SU-DHL-6 (cell line): ENCODE measurements at regions not wholly inside any gene's neighbourhood (a gene's known extent, or its start where the extent isn't known, plus 50 kb on each side); places are given as distances from the start of the nearest gene placed in this dataset.

Experiments used
- H2AFZ ChIP-seq: fragments of 200-600 bp; sonication (generic); 2 replicates; pipeline ENCODE4 v1.6.1; 2014; ENCODE audit warnings: low read depth, mild to moderate bottlenecking, moderate library complexity, mixed read lengths, antibody characterized with exemption, low read length; ENCODE audit not compliant: severe bottlenecking
- H3F3A ChIP-seq: fragments of 200-600 bp; shearing (Covaris generic); 2 replicates; pipeline ENCODE4 v1.6.0; 2016; ENCODE audit warnings: antibody characterized with exemption, mild to moderate bottlenecking; ENCODE audit not compliant: insufficient read depth
- H3K27ac ChIP-seq: fragments of 200-600 bp; sonication (generic); 2 replicates; pipeline ENCODE4 v1.5.1; 2016; ENCODE audit warnings: low read depth, mild to moderate bottlenecking, low read length, moderate library complexity, mixed read lengths
- H3K27me3 ChIP-seq: fragments of 200-600 bp; sonication (generic), shearing (Covaris generic); 2 replicates; pipeline ENCODE4 v1.6.0; 2014; ENCODE audit warnings: mild to moderate bottlenecking, low read length
- H3K36me3 ChIP-seq: fragments of 200-600 bp; sonication (generic); 2 replicates; pipeline ENCODE4 v1.6.1; 2014; ENCODE audit warnings: mild to moderate bottlenecking, low read length, mixed read lengths
- H3K4me2 ChIP-seq: fragments of 300-600, 200-600 bp; shearing (Covaris generic), sonication (generic); 2 replicates; pipeline ENCODE4 v1.6.0; 2014; ENCODE audit warnings: low read length, low read depth, mild to moderate bottlenecking; ENCODE audit not compliant: poor library complexity, severe bottlenecking
- H3K4me3 ChIP-seq: fragments of 200-600 bp; sonication (generic); 2 replicates; pipeline ENCODE4 v1.5.1; 2014; ENCODE audit warnings: antibody characterized with exemption, low read length, mild to moderate bottlenecking, mixed read lengths; ENCODE audit not compliant: insufficient read depth, poor library complexity, severe bottlenecking
- H3K79me2 ChIP-seq: fragments of 200-600 bp; sonication (generic); 2 replicates; pipeline ENCODE4 v1.6.1; 2014; ENCODE audit warnings: mild to moderate bottlenecking, low read length, moderate library complexity; ENCODE audit not compliant: insufficient read depth
- H3K9ac ChIP-seq: fragments of 200-600 bp; sonication (generic); 2 replicates; pipeline ENCODE4 v1.7.0; 2014; ENCODE audit warnings: mild to moderate bottlenecking, low read length
- H3K9me2 ChIP-seq: fragments of 200-600 bp; sonication (generic); replicated peaks from 2 replicates; pipeline ENCODE4 v1.6.1; 2014; ENCODE audit warnings: low read length; ENCODE audit not compliant: insufficient read depth
- H3K9me3 ChIP-seq: fragments of 200-600 bp; sonication (generic); 2 replicates; pipeline ENCODE4 v1.6.1; 2014; ENCODE audit warnings: low read length, mixed read lengths; ENCODE audit not compliant: insufficient read depth
- H4K20me1 ChIP-seq: fragments of 200-600 bp; sonication (generic); 2 replicates; pipeline ENCODE4 v1.6.1; 2014; ENCODE audit warnings: low read depth, mild to moderate bottlenecking, antibody characterized with exemption, low read length, moderate library complexity, mixed read lengths
- EZH2phosphoT487 ChIP-seq: fragments of 200-600 bp; sonication (generic), shearing (Covaris generic); conservative IDR thresholded peaks from 2 replicates; pipeline ENCODE4 v1.6.1; 2018; ENCODE audit warnings: mild to moderate bottlenecking, antibody characterized with exemption, low read length, moderate library complexity, mixed read lengths
- TF ChIP-seq, protein P1 (sequence below): fragments of 200-600 bp; sonication (generic); IDR thresholded peaks from one replicate; pipeline ENCODE4 v1.5.1; 2017; ENCODE audit warnings: antibody characterized with exemption, mild to moderate bottlenecking, low read length, moderate library complexity; ENCODE audit not compliant: insufficient read depth, poor library complexity, severe bottlenecking

DNA sequence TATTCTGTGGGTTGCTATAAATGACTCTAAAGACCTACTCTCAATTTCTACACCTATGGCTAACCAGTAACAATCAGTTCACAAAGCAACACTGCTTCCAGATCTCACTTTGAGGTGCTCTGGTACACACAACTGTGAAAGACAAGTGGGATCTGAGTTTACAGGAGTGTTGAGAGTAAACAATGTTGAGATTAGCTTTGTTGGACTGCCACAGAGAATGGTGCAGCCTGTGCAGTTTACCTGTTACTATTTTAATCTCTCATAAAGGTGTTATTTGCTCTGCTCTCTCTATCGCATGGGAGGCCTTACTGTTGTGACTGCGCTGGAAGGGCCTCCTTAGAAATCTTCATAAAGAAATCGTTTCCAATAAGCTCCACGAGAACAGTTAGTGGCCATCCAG lies 112.0 kb downstream of the SOX2 start:
- H4K20me1 ChIP-seq, result no peaks in the 10 kb centered on the region

DNA sequence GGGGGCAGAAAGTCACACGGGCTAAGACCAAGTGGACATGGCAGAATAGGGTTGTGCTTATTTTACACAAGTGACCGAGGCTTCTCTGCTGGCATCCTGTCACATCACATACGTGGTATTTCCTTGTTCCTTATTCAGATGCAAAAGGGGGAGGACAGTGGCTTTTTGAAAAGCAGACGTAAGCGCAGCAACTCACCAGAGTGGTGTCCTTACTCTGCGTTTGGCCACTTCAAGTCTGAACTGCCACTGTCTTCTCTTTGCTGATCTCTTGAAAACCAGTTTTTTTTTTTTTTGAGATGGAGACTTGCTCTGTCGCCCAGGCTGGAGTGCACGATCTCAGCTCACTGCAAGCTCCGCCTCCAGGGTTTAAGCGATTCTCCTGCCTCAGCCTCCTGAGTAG lies 113.2 kb downstream of the SOX2 start:
- no peak for TF ChIP-seq EZH2phosphoT487
- TF ChIP-seq, protein P1, sequence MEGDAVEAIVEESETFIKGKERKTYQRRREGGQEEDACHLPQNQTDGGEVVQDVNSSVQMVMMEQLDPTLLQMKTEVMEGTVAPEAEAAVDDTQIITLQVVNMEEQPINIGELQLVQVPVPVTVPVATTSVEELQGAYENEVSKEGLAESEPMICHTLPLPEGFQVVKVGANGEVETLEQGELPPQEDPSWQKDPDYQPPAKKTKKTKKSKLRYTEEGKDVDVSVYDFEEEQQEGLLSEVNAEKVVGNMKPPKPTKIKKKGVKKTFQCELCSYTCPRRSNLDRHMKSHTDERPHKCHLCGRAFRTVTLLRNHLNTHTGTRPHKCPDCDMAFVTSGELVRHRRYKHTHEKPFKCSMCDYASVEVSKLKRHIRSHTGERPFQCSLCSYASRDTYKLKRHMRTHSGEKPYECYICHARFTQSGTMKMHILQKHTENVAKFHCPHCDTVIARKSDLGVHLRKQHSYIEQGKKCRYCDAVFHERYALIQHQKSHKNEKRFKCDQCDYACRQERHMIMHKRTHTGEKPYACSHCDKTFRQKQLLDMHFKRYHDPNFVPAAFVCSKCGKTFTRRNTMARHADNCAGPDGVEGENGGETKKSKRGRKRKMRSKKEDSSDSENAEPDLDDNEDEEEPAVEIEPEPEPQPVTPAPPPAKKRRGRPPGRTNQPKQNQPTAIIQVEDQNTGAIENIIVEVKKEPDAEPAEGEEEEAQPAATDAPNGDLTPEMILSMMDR, result no peak
- Histone ChIP-seq H4K20me1 (no peaks in the 10 kb centered on the region), H3K27ac (no peak overlapping the region), H3K4me3 (no peak overlapping the region), H3K4me2 (no peak overlapping the region), H3K36me3 (no peaks in the 10 kb centered on the region), H3K9me2 (no peaks in the 10 kb centered on the region), H3F3A (no peaks in the 10 kb centered on the region), H3K9me3 (no peaks in the 10 kb centered on the region), H2AFZ (no peak overlapping the region), H3K79me2 (no peaks in the 10 kb centered on the region), H3K27me3 (no peaks in the 10 kb centered on the region), H3K9ac (no peak overlapping the region)

More for the DNA sequence above, 112.0 kb downstream of the SOX2 start:
- Histone ChIP-seq H3K9me2 (no peaks in the 10 kb centered on the region), H2AFZ (no peak overlapping the region), H3K36me3 (no peaks in the 10 kb centered on the region), H3K79me2 (no peaks in the 10 kb centered on the region), H3K9ac (no peak overlapping the region), H3K4me2 (no peak overlapping the region), H3K9me3 (no peaks in the 10 kb centered on the region), H3K27ac (no peak overlapping the region), H3F3A (no peaks in the 10 kb centered on the region), H3K4me3 (no peak overlapping the region), H3K27me3 (no peaks in the 10 kb centered on the region)
- no peak for TF ChIP-seq EZH2phosphoT487
- TF ChIP-seq, protein P1, result no peak

DNA sequence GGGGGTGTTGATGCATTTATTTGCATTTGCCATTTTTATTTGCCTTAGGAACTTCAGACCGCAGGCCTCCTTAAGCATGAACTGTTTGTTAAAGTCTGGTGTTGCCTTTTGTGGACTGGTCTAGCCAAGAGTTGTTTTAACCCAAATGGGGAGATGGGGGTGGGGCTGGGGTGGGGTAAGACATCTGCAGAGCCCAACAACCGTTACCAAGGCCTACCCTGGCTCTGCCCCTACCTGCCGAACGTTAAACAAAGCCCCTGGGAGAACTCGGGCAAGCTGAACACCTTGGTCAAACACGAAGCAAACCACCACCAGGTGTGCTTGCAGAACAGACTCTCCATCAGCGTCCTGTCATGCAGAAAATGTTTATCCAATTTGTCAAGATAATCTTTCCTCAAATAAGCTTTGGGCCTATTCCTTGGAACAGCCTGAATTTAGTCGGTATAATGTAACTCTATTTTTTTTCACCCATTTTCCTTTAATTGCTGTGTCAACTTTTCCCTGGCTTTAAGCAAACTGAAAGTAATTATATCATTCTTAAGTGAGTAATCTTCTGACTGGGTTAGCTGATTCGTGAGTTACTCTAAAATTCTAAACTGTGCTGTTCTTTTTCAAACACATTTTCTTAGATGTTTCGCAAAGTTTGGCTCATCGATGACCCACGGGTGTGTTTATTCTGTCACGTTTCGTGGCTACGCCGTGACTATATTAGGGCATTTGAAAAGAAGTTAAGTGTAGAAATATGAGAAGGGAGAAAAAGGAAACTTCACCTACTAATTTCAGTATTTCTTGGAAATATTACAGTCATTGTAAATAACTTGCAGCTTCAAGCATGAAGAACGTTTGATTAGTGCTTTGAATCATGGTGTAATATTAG lies 127.6 kb downstream of the SOX2 start:
- H4K20me1 ChIP-seq, result no peaks in the 10 kb centered on the region
- no peak overlapping the region for H3K4me3 ChIP-seq
- H3K27me3 ChIP-seq, result no peaks in the 10 kb centered on the region
- TF ChIP-seq, protein P1, result no peak
- TF ChIP-seq EZH2phosphoT487, result no peak
- no peaks in the 10 kb centered on the region for H3F3A ChIP-seq
- no peak overlapping the region for H2AFZ ChIP-seq
- no peaks in the 10 kb centered on the region for H3K9me3 ChIP-seq
- H3K27ac ChIP-seq, result no peak overlapping the region
- H3K9me2 ChIP-seq, result no peaks in the 10 kb centered on the region
- H3K9ac ChIP-seq, result no peak overlapping the region
- no peaks in the 10 kb centered on the region for H3K79me2 ChIP-seq
- no peak overlapping the region for H3K4me2 ChIP-seq
- no peaks in the 10 kb centered on the region for H3K36me3 ChIP-seq
